ENCODE measurements at regions not wholly inside any gene's neighbourhood (a gene's known extent, or its start where the extent isn't known, plus 50 kb on each side); places are given as distances from the start of the nearest gene placed in this dataset.

GRCh38 chr9:29211580-29212396 is 1638.5 kb upstream of the C9orf72 start (continued):
- no peak for TF ChIP-seq BCLAF1 (IDR thresholded peaks at IDR 0.05)
- peak; percentile 37; the same call in 1 of the 2 replicates for TF ChIP-seq SALL1 (CRISPR knock-in tag; IDR thresholded peaks at IDR 0.05)
- TF ChIP-seq ZNF839 (CRISPR knock-in tag; IDR thresholded peaks at IDR 0.05; ENCODE audit: borderline replicate concordance): no peak
- 0 out of 2 replicates have a peak, but pooled peaks have one; percentile 19 for TF ChIP-seq EZH2 (conservative IDR thresholded peaks at IDR 0.05; ENCODE audit: low read depth, low read length)
- TF ChIP-seq ZNF629 (CRISPR knock-in tag; conservative IDR thresholded peaks at IDR 0.05): no peak
- no peak; the same call in 1 of the 2 replicates for TF ChIP-seq ZSCAN31 (CRISPR knock-in tag; IDR thresholded peaks at IDR 0.05; ENCODE audit: low read depth)
- no peak for TF ChIP-seq NFAT5 (CRISPR knock-in tag; IDR thresholded peaks at IDR 0.05)
- no peak for TF ChIP-seq TIGD3 (CRISPR knock-in tag; IDR thresholded peaks at IDR 0.05; ENCODE audit: borderline replicate concordance)
- TF ChIP-seq ZZZ3 (CRISPR knock-in tag; IDR thresholded peaks at IDR 0.05; ENCODE audit: borderline replicate concordance): no peak
- no peak for TF ChIP-seq ZBTB39 (CRISPR knock-in tag; IDR thresholded peaks at IDR 0.05)
- no peak for TF ChIP-seq FIP1L1 (IDR thresholded peaks at IDR 0.05; ENCODE audit: borderline replicate concordance, insufficient read depth, low read depth, low read length)
- no peak for TF ChIP-seq THAP9 (CRISPR knock-in tag; IDR thresholded peaks at IDR 0.05; ENCODE audit: borderline replicate concordance)
